ENCODE measurements at regions not wholly inside any gene's neighbourhood (a gene's known extent, or its start where the extent isn't known, plus 50 kb on each side); places are given as distances from the start of the nearest gene placed in this dataset.
A peak's percentile ranks its signal among the peaks of the same experiment; 100 is the strongest.

DNA sequence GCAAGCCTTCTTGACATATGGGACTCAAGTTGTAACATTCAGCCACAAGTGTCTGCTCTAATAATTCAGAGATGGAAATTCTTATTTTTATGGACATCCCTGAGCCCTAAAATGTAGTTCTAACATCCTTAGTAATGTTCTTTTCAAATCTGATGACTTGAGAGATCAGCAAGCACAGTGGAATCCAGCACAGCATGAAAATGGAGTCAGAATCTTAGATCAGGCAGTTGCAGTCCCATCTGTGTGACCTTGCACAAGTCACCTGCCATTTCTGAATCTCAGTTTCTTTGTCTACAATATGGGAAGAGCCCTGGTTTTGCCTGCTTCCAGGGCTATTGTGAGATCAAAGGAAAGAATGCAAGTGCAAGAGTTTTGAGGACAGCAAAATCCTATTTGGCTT, 183.9 kb upstream of the LPP start:
- H3K27ac Mint-ChIP-seq = no peak overlapping the region
- H3K27me3 Mint-ChIP-seq (ENCODE audit: low read depth) = no peaks in the 10 kb centered on the region
- POLR2A ChIA-PET = no interaction called here
- no peak for ATAC-seq
- H3K4me1 Mint-ChIP-seq = peaks cover 7% of the 10 kb centered on the region; the same call in 1 of the 2 replicates
- H3K4me3 Mint-ChIP-seq = no peak overlapping the region
- H3K9me3 Mint-ChIP-seq = no peaks in the 10 kb centered on the region
- DNase-seq (ENCODE audit: low spot score) = no peak
- no peak for TF ChIP-seq HMGA2 (CRISPR knock-in tag; IDR thresholded peaks at IDR 0.05)
- TF ChIP-seq, protein P1, sequence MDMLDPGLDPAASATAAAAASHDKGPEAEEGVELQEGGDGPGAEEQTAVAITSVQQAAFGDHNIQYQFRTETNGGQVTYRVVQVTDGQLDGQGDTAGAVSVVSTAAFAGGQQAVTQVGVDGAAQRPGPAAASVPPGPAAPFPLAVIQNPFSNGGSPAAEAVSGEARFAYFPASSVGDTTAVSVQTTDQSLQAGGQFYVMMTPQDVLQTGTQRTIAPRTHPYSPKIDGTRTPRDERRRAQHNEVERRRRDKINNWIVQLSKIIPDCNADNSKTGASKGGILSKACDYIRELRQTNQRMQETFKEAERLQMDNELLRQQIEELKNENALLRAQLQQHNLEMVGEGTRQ (CRISPR knock-in tag; IDR thresholded peaks at IDR 0.05) = no peak
- TF ChIP-seq FOXP1 (CRISPR knock-in tag; IDR thresholded peaks at IDR 0.05; ENCODE audit: borderline replicate concordance) = no peak
- TF ChIP-seq PRRX2 (CRISPR knock-in tag; IDR thresholded peaks at IDR 0.05) = no peak
- TF ChIP-seq, protein P2, sequence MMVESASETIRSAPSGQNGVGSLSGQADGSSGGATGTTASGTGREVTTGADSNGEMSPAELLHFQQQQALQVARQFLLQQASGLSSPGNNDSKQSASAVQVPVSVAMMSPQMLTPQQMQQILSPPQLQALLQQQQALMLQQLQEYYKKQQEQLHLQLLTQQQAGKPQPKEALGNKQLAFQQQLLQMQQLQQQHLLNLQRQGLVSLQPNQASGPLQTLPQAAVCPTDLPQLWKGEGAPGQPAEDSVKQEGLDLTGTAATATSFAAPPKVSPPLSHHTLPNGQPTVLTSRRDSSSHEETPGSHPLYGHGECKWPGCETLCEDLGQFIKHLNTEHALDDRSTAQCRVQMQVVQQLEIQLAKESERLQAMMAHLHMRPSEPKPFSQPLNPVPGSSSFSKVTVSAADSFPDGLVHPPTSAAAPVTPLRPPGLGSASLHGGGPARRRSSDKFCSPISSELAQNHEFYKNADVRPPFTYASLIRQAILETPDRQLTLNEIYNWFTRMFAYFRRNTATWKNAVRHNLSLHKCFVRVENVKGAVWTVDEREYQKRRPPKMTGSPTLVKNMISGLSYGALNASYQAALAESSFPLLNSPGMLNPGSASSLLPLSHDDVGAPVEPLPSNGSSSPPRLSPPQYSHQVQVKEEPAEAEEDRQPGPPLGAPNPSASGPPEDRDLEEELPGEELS (CRISPR knock-in tag; IDR thresholded peaks at IDR 0.05) = no peak
- no peak for TF ChIP-seq NR2C2 (CRISPR knock-in tag; IDR thresholded peaks at IDR 0.05)
- TF ChIP-seq CBFB (CRISPR knock-in tag; IDR thresholded peaks at IDR 0.05; ENCODE audit: low read depth) = no peak
- no peak for TF ChIP-seq SMAD4 (CRISPR knock-in tag; IDR thresholded peaks at IDR 0.05)
- no peak for TF ChIP-seq SOX15 (CRISPR knock-in tag; IDR thresholded peaks at IDR 0.05)
- TF ChIP-seq OVOL2 (CRISPR knock-in tag; IDR thresholded peaks at IDR 0.05; ENCODE audit: borderline replicate concordance) = no peak
- TF ChIP-seq NR1H2 (CRISPR knock-in tag; IDR thresholded peaks at IDR 0.05) = no peak
- TF ChIP-seq NFYB (CRISPR knock-in tag; conservative IDR thresholded peaks at IDR 0.05; ENCODE audit: low read depth) = no peak
- TF ChIP-seq, protein P3, sequence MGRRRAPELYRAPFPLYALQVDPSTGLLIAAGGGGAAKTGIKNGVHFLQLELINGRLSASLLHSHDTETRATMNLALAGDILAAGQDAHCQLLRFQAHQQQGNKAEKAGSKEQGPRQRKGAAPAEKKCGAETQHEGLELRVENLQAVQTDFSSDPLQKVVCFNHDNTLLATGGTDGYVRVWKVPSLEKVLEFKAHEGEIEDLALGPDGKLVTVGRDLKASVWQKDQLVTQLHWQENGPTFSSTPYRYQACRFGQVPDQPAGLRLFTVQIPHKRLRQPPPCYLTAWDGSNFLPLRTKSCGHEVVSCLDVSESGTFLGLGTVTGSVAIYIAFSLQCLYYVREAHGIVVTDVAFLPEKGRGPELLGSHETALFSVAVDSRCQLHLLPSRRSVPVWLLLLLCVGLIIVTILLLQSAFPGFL (CRISPR knock-in tag; IDR thresholded peaks at IDR 0.05; ENCODE audit: borderline replicate concordance) = no peak
- TF ChIP-seq, protein P4, sequence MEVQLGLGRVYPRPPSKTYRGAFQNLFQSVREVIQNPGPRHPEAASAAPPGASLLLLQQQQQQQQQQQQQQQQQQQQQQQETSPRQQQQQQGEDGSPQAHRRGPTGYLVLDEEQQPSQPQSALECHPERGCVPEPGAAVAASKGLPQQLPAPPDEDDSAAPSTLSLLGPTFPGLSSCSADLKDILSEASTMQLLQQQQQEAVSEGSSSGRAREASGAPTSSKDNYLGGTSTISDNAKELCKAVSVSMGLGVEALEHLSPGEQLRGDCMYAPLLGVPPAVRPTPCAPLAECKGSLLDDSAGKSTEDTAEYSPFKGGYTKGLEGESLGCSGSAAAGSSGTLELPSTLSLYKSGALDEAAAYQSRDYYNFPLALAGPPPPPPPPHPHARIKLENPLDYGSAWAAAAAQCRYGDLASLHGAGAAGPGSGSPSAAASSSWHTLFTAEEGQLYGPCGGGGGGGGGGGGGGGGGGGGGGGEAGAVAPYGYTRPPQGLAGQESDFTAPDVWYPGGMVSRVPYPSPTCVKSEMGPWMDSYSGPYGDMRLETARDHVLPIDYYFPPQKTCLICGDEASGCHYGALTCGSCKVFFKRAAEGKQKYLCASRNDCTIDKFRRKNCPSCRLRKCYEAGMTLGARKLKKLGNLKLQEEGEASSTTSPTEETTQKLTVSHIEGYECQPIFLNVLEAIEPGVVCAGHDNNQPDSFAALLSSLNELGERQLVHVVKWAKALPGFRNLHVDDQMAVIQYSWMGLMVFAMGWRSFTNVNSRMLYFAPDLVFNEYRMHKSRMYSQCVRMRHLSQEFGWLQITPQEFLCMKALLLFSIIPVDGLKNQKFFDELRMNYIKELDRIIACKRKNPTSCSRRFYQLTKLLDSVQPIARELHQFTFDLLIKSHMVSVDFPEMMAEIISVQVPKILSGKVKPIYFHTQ (CRISPR knock-in tag; IDR thresholded peaks at IDR 0.05) = no peak
- TF ChIP-seq MXD4 (CRISPR knock-in tag; IDR thresholded peaks at IDR 0.05; ENCODE audit: borderline replicate concordance) = no peak
- no peak for TF ChIP-seq KAT7 (CRISPR knock-in tag; IDR thresholded peaks at IDR 0.05; ENCODE audit: borderline replicate concordance)
- H3K36me3 Mint-ChIP-seq = no peaks in the 10 kb centered on the region
- CTCF ChIA-PET = no interaction called here

DNA sequence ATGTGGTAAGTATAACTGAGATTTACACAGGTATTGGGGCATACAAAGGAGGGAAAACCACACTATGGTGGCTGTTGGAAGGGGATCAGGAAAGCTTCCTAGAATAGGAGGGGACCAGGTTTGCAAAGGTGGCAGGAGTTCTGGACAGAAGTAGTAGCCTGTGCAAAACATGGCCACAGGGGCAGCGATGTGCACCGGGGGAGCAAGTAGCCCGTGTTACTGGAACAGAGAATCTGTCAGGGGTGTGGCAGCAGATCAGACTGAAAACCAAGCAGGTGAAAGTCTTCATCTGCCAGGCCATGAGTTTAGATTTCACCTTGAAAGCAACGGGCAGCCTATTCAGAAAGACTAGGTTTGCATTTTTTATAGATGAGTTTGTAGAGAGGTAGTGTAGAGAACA, 182.3 kb upstream of the LPP start:
- ATAC-seq (peak; percentile 67), DNase-seq (ENCODE audit: low spot score) (peak; percentile 14)
- Mint-ChIP-seq H3K4me3 (no peak overlapping the region), H3K9me3 (peaks cover 4% of the 10 kb centered on the region), H3K27me3 (ENCODE audit: low read depth) (no peaks in the 10 kb centered on the region), H3K4me1 (peaks cover 12% of the 10 kb centered on the region), H3K36me3 (peaks cover 3% of the 10 kb centered on the region; the same call in 1 of the 2 replicates), H3K27ac (no peak overlapping the region)
- CTCF ChIA-PET = no interaction called here
- POLR2A ChIA-PET = no interaction called here
- no peak for TF ChIP-seq GABPB1 (CRISPR knock-in tag; IDR thresholded peaks at IDR 0.05)
- TF ChIP-seq, protein P5, sequence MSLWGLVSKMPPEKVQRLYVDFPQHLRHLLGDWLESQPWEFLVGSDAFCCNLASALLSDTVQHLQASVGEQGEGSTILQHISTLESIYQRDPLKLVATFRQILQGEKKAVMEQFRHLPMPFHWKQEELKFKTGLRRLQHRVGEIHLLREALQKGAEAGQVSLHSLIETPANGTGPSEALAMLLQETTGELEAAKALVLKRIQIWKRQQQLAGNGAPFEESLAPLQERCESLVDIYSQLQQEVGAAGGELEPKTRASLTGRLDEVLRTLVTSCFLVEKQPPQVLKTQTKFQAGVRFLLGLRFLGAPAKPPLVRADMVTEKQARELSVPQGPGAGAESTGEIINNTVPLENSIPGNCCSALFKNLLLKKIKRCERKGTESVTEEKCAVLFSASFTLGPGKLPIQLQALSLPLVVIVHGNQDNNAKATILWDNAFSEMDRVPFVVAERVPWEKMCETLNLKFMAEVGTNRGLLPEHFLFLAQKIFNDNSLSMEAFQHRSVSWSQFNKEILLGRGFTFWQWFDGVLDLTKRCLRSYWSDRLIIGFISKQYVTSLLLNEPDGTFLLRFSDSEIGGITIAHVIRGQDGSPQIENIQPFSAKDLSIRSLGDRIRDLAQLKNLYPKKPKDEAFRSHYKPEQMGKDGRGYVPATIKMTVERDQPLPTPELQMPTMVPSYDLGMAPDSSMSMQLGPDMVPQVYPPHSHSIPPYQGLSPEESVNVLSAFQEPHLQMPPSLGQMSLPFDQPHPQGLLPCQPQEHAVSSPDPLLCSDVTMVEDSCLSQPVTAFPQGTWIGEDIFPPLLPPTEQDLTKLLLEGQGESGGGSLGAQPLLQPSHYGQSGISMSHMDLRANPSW (CRISPR knock-in tag; conservative IDR thresholded peaks at IDR 0.05; ENCODE audit: low read depth) = no peak
- no peak for TF ChIP-seq SMAD3 (CRISPR knock-in tag; IDR thresholded peaks at IDR 0.05; ENCODE audit: borderline replicate concordance)
- TF ChIP-seq, protein P6, sequence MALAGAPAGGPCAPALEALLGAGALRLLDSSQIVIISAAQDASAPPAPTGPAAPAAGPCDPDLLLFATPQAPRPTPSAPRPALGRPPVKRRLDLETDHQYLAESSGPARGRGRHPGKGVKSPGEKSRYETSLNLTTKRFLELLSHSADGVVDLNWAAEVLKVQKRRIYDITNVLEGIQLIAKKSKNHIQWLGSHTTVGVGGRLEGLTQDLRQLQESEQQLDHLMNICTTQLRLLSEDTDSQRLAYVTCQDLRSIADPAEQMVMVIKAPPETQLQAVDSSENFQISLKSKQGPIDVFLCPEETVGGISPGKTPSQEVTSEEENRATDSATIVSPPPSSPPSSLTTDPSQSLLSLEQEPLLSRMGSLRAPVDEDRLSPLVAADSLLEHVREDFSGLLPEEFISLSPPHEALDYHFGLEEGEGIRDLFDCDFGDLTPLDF (CRISPR knock-in tag; IDR thresholded peaks at IDR 0.05) = no peak
- TF ChIP-seq ZNF138 (CRISPR knock-in tag; conservative IDR thresholded peaks at IDR 0.05) = no peak
- no peak for TF ChIP-seq GTF2I (CRISPR knock-in tag; conservative IDR thresholded peaks at IDR 0.05)
- TF ChIP-seq, protein P7, sequence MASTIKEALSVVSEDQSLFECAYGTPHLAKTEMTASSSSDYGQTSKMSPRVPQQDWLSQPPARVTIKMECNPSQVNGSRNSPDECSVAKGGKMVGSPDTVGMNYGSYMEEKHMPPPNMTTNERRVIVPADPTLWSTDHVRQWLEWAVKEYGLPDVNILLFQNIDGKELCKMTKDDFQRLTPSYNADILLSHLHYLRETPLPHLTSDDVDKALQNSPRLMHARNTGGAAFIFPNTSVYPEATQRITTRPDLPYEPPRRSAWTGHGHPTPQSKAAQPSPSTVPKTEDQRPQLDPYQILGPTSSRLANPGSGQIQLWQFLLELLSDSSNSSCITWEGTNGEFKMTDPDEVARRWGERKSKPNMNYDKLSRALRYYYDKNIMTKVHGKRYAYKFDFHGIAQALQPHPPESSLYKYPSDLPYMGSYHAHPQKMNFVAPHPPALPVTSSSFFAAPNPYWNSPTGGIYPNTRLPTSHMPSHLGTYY (CRISPR knock-in tag; IDR thresholded peaks at IDR 0.05) = no peak

Data from WTC11 (cell line).